Activated T-cell treated with anti-CD3 and anti-CD28 coated beads, Interleukin-2, amount 50 U/mL, for 4 hours (primary cell): ENCODE measurements at regions not wholly inside any gene's neighbourhood (a gene's known extent, or its start where the extent isn't known, plus 50 kb on each side); places are given as distances from the start of the nearest gene placed in this dataset.

Source experiments
- ATAC-seq, 2 donors: fragments of 200-7000 bp; cut with Tn5 transposase; one replicate each; pipeline ENCODE4 v1.10.0; 2021
- DNase-seq: peaks from one replicate; pipeline ENCODE4 v3.0.0-alpha.2; 2020
- H3K27me3 Mint-ChIP-seq: one replicate; pipeline ENCODE4 v1.8.0; 2021; ENCODE audit warnings: low read depth, mixed read lengths
- H3K36me3 Mint-ChIP-seq: one replicate; pipeline ENCODE4 v1.8.0; 2022; ENCODE audit warnings: mixed read lengths; ENCODE audit not compliant: insufficient read depth
- H3K4me1 Mint-ChIP-seq: one replicate; pipeline ENCODE4 v1.8.0; 2021; ENCODE audit warnings: low read depth, mixed read lengths
- H3K4me3 Mint-ChIP-seq: one replicate; pipeline ENCODE4 v1.8.0; 2021; ENCODE audit warnings: mild to moderate bottlenecking, moderate library complexity, mixed read lengths
- H3K9me3 Mint-ChIP-seq: one replicate; pipeline ENCODE4 v1.8.0; 2021; ENCODE audit warnings: mixed read lengths

DNA sequence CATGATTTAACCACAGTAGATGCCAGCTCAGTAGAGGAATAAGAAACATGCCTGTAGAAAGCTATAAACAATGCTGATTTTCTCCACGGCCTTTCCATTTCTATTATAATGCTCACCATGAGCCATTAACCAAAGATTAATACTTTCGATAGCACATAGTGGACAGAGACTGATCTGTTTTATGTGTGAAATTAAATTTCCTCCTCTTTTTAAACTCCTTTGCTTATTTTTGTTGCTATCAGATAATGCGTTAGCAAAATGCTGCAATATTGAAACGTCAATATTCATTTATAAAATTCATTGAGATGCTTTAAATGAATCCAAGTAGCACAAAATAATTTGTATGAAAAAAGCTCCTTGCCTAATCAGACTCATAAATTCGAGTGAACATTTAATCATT, 1807.9 kb downstream of the MRPL39 start:
- no peaks in the 10 kb centered on the region for H3K36me3 Mint-ChIP-seq
- ATAC-seq (no peak), DNase-seq (no peak)
- no peaks in the 10 kb centered on the region for H3K4me1 Mint-ChIP-seq
- H3K27me3 Mint-ChIP-seq = no peaks in the 10 kb centered on the region
- H3K4me3 Mint-ChIP-seq = no peak overlapping the region
- peaks cover 5% of the 10 kb centered on the region for H3K9me3 Mint-ChIP-seq

DNA sequence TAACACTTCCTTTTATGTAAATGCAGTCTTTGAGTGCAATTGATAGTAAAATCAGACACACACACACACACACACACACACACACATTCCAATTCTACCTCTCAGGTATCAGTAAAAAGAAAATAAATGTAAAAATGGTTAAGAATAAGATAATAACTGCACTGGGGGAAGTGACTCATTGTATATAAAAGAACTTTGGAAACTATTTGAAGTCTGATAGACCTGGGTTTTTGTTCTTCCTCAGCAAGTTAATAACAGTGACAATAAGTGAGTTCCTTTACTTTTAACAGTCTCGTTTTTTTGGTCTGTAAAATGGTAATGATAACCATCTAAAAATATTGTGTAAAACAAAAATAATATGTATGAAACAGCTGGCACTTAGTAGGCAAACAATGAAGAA, 1815.0 kb downstream of the MRPL39 start:
- H3K4me1 Mint-ChIP-seq = no peaks in the 10 kb centered on the region
- DNase-seq (no peak), ATAC-seq (no peak)
- H3K9me3 Mint-ChIP-seq = no peaks in the 10 kb centered on the region
- H3K36me3 Mint-ChIP-seq = no peaks in the 10 kb centered on the region
- H3K4me3 Mint-ChIP-seq = no peak overlapping the region
- H3K27me3 Mint-ChIP-seq = no peaks in the 10 kb centered on the region

DNA sequence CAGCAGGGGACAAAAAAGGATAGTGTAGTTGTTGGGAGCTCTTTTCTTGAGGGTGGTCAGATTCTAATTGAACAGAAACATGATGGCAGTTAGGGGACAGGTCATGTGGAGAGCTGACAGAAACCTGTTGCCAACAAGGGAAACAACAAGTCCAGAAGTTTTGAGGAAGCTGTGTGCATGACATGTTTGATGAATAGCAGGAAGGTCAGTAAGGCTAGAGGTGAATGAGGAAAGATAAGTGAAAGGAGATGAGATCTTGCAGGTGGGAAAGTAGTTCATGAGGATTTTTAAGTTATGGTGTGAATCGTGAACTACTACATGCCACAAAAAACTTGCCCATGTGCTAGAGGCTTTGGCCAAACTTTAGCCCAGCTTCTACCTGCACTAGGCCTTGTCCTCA, 1817.4 kb downstream of the MRPL39 start:
- Mint-ChIP-seq H3K27me3 (no peaks in the 10 kb centered on the region), H3K9me3 (no peaks in the 10 kb centered on the region), H3K4me3 (no peak overlapping the region), H3K36me3 (no peaks in the 10 kb centered on the region), H3K4me1 (no peaks in the 10 kb centered on the region)
- no peak for DNase-seq
- no peak for ATAC-seq

DNA sequence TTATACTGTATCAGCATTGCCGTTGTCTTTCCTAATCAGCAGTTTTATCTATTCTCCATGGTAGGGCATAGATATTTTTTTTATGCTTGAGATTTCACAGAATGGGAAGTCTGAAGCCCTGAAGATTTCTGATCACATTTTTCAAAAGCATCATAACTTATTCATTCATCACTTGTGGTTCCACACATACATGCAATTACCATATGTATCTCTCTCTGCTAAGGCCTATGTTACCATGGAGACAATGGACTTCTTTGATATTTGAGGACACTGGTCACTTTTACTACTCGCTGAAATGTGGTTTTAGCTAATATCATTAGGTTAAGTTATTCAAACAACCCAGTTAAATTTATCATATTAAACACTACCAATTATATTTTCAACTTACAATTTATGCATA, 1827.0 kb downstream of the MRPL39 start:
- no peak for DNase-seq
- H3K4me1 Mint-ChIP-seq = no peaks in the 10 kb centered on the region
- no peaks in the 10 kb centered on the region for H3K27me3 Mint-ChIP-seq
- H3K4me3 Mint-ChIP-seq = no peak overlapping the region
- no peaks in the 10 kb centered on the region for H3K9me3 Mint-ChIP-seq
- ATAC-seq = no peak
- no peaks in the 10 kb centered on the region for H3K36me3 Mint-ChIP-seq

DNA sequence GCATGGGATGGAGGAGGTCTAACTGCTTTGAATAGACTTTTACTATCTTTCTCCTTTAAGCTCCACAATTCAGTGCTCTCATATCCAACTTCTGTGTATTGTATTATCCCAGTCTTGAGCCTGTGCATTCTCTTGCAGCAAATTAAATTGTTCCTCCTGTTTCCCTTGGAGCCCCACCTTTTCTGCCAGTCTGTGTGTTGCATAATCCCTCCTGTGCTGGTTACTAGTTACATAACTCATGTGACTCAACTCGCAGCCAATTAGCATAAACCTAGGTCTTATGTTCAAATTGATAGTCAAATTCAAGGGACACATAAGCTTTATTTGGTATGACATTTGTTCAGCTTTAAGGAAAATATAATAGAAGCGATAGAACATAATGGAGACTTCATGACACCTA, 1863.5 kb downstream of the MRPL39 start:
- no peak for DNase-seq
- ATAC-seq = no peak
- H3K27me3 Mint-ChIP-seq = no peaks in the 10 kb centered on the region
- H3K36me3 Mint-ChIP-seq = no peaks in the 10 kb centered on the region
- H3K4me1 Mint-ChIP-seq = no peaks in the 10 kb centered on the region
- H3K9me3 Mint-ChIP-seq = peaks cover 5% of the 10 kb centered on the region
- no peak overlapping the region for H3K4me3 Mint-ChIP-seq

DNA sequence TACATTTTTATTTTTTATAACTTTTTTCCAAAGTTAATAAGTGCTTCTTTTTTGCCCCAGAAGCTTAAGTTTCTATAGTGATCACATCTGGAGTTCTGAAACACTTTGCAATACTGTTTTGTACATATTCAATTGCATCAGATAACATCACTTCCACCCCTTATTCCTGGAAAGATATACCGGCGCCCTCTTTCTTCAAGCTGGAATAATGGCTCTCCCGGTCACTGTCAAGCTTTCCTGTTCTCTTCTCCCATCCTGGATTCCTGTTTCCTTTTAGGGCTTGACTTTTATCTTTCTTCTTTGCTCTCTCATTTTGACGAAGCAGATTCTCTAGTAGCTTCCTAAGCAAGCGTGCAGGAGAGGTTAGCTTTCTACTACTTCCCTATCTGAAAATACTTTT, 1866.8 kb downstream of the MRPL39 start:
- ATAC-seq (no peak), DNase-seq (no peak)
- Mint-ChIP-seq H3K4me3 (no peak overlapping the region), H3K36me3 (no peaks in the 10 kb centered on the region), H3K27me3 (no peaks in the 10 kb centered on the region), H3K4me1 (no peaks in the 10 kb centered on the region), H3K9me3 (no peaks in the 10 kb centered on the region)

DNA sequence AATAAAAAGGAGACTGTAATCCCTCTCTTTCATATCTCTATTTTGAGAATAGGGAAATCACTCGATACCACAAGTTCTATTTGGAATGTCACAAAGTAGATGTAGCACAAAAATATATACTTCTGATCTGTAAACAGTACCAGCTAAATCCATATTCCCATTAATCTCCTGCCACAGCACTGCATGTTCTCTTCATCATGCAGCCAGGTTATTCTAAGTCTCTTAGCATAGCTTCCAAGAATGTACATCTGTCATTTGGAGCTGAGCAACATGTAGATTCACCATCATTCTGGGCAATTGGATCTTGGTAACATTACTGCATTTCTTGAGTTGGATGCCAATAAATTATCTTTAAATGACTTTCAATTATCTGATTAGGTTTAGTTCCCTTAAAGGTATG, 1874.5 kb downstream of the MRPL39 start:
- no peak overlapping the region for H3K4me3 Mint-ChIP-seq
- ATAC-seq = no peak
- H3K27me3 Mint-ChIP-seq = no peaks in the 10 kb centered on the region

DNA sequence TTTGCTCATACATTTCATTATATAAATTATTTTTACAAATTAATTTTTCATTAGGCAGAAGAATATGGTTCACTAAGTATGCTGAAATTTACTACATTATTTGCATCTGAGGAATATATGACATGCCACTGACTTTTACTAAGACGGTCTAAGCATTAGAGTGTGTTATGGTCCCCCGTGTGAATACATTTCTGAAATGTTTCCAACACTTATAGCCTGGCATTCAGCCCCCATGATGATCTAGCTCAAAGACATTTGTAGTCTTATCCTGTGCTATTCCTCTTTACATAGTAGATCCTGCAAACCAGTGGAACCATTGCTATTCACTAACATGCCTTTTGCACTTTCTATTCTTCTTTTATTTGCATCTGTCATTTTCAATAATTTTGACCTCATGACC, 1878.0 kb downstream of the MRPL39 start:
- H3K4me3 Mint-ChIP-seq = no peak overlapping the region
- H3K4me1 Mint-ChIP-seq = no peaks in the 10 kb centered on the region
- H3K27me3 Mint-ChIP-seq = no peaks in the 10 kb centered on the region
- no peaks in the 10 kb centered on the region for H3K36me3 Mint-ChIP-seq
- no peak for DNase-seq
- H3K9me3 Mint-ChIP-seq = no peaks in the 10 kb centered on the region
- no peak for ATAC-seq

More for the DNA sequence above, 1874.5 kb downstream of the MRPL39 start:
- Mint-ChIP-seq H3K36me3 (no peaks in the 10 kb centered on the region), H3K9me3 (no peaks in the 10 kb centered on the region), H3K4me1 (no peaks in the 10 kb centered on the region)
- no peak for DNase-seq

DNA sequence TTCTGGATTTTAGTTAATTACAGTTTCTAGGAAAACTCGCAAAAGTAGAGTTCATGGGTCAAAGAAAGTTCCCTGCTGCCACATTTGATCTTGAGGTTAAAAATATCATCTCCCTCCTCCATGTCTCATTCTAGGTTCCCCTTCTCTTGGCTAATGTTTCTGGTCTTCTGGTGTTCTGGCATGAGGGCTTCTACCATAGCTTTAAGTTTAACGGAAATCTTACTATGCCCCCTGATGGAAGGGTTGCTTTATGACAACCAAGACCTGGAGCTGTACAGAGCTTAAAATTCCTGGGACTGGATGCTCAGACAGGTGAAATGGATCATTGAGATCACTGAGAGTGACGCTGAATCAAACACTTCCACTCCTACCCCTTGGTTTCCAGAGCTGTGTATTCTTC, 1881.7 kb downstream of the MRPL39 start:
- Mint-ChIP-seq H3K36me3 (no peaks in the 10 kb centered on the region), H3K9me3 (no peaks in the 10 kb centered on the region), H3K4me1 (no peaks in the 10 kb centered on the region), H3K27me3 (no peaks in the 10 kb centered on the region), H3K4me3 (no peak overlapping the region)
- DNase-seq (no peak), ATAC-seq (no peak)

DNA sequence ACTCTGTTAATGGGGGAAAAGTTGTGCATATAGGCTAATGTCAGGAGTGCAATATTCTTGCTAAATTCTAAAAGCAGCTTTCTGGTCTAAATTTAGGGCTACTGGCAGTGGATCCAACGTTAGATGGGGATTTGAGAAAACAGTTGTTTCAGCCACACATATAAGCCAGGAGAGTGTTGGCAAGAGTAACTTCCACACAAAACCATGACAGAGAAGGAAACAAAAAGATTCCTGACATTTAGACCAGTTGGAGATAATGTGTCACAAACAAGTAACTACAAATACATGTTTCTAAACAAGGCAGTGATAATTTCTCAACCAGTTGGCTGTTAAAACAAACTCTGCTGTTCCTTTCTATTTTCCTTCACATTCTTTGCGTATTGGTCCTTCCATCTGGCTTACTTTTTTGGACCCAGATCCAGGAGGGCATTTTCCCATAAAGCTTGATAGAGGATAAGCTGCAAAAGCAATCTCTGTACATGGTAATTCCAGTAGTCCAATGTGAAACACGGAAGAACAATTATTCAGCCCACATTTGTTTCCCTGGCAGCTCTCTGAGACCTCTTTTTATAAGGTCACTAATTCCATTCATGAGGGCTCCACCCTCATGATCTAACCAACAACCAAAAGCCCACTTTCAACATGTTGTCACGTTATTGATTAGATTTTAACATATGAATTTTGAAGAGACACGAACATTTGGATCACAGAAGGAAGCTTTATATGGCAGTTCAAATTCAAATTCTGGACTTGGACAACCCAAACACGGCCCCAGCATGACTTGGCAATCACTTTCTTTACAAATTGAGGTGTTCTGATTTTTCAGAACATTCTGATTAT, 1888.6 kb downstream of the MRPL39 start:
- DNase-seq = no peak
- ATAC-seq = no peak
- no peaks in the 10 kb centered on the region for H3K9me3 Mint-ChIP-seq

DNA sequence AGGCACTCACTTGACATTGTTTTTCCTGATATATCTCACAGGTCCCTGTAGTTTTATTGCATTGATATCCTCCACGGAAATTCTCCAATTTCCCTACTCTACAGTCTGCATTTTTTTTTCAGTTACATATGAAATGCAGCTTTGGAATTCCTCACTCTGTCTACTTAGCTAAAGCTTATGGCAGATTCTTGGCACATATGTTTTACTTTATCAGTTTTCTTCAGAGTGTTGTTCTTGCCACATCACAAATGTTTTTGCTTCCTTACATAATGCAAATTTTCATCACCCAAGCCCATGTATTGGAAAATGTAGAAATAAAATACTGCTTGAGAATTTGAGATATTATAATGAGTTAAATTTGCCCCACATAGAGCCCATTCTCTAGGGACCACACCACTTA, 1895.1 kb downstream of the MRPL39 start:
- no peaks in the 10 kb centered on the region for H3K27me3 Mint-ChIP-seq
- ATAC-seq (no peak), DNase-seq (no peak)
- H3K36me3 Mint-ChIP-seq = no peaks in the 10 kb centered on the region
- H3K4me3 Mint-ChIP-seq = no peak overlapping the region
- H3K9me3 Mint-ChIP-seq = no peaks in the 10 kb centered on the region
- H3K4me1 Mint-ChIP-seq = no peaks in the 10 kb centered on the region

More for the DNA sequence above, 1888.6 kb downstream of the MRPL39 start:
- Mint-ChIP-seq H3K27me3 (no peaks in the 10 kb centered on the region), H3K4me1 (no peaks in the 10 kb centered on the region), H3K4me3 (no peak overlapping the region), H3K36me3 (no peaks in the 10 kb centered on the region)

DNA sequence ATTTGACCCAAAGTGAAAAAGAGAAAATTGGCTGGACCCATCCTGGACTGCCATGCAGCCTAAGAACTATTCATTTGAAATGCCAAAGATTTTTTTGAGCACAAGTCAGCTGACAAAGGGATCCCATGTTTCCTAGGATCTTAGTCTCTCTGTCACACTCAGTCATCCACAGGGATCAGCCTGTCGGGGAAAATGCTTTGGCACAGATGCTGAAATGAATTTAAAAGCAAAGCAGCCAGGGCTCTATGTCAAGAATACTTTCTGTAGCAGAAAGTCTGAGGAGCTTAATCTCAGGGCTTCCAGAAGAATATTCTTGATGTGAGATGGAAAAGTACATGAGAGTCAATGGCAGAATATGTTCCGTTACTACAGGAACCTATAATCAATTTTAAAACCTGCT, 1900.8 kb downstream of the MRPL39 start:
- Mint-ChIP-seq H3K4me1 (no peaks in the 10 kb centered on the region), H3K36me3 (no peaks in the 10 kb centered on the region), H3K27me3 (peaks cover 2% of the 10 kb centered on the region), H3K4me3 (no peak overlapping the region), H3K9me3 (no peaks in the 10 kb centered on the region)
- DNase-seq = no peak
- ATAC-seq = no peak

DNA sequence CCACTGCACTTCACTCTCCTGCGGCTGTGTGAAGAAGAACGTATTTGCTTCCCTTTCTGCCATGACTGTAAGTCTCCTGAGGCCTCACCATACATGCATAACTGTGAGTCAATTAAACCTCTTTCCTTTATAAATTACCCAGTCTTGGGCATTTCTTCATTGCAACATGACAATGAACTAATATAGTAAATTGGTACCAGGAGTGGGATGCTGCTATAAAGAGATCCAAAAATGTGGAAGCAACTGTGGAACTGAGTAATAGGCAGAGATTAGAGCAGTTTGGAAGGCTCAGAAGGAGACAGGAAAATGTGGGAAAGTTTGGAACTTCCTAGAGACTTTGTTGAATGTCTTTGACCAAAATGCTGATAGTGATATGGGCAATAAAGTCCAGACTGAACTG, 1907.9 kb downstream of the MRPL39 start:
- Mint-ChIP-seq H3K27me3 (peaks cover 2% of the 10 kb centered on the region), H3K9me3 (peaks cover 13% of the 10 kb centered on the region), H3K36me3 (no peaks in the 10 kb centered on the region), H3K4me1 (no peaks in the 10 kb centered on the region), H3K4me3 (no peak overlapping the region)
- ATAC-seq (no peak), DNase-seq (no peak)

DNA sequence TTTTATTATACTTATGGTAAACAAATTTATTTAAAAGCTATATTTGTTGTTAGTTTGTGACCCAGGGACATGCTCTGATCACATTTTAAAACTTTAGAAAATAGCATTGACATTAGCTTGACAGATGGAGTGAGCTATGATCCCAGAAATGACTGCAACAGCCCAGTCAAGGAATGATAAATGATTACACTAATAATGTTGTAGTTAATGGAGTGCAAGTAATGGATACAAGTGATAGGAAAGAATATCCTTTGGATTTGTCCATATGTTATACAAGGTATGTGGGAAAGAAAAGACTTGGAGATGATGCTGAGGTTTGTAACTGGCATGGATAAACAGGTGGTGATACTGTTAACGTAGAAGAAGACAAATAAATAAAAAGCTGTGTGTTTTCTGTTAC, 1908.7 kb downstream of the MRPL39 start:
- Mint-ChIP-seq H3K36me3 (no peaks in the 10 kb centered on the region), H3K4me1 (no peaks in the 10 kb centered on the region), H3K4me3 (no peak overlapping the region), H3K9me3 (peaks cover 13% of the 10 kb centered on the region), H3K27me3 (no peaks in the 10 kb centered on the region)
- no peak for DNase-seq
- ATAC-seq = no peak

DNA sequence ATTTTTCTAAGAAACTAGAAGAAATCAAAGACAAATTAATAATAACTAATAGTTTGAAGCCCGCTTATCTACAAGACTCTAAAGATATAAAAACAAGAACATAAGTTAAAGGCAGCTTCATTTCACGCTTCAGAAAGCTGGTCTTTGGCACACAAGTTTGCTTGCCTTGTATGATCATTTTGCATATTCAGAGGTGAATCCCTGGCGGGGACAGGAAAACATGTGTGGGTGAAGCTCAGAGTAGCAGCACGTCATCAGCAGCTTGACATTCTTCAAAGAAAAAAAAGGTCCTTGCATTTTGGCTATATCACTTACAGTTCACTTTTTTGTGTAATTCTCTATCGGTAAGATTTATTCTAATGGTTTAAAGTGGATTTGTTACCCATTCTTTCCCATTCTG, 1911.8 kb downstream of the MRPL39 start:
- H3K36me3 Mint-ChIP-seq = no peaks in the 10 kb centered on the region
- peaks cover 16% of the 10 kb centered on the region for H3K9me3 Mint-ChIP-seq
- no peaks in the 10 kb centered on the region for H3K4me1 Mint-ChIP-seq
- H3K4me3 Mint-ChIP-seq = no peak overlapping the region
- DNase-seq (no peak), ATAC-seq (no peak)
- no peaks in the 10 kb centered on the region for H3K27me3 Mint-ChIP-seq
